Type B pancreatic cell (in vitro differentiated cells): ENCODE measurements at regions not wholly inside any gene's neighbourhood (a gene's known extent, or its start where the extent isn't known, plus 50 kb on each side); places are given as distances from the start of the nearest gene placed in this dataset.

ENCODE experiments used
- DNase-seq: peaks from one replicate; pipeline ENCODE4 v3.0.0; 2021; ENCODE audit warnings: mixed read lengths; ENCODE audit not compliant: unreplicated experiment; ENCODE audit errors: extremely low spot score
- H3K27ac Mint-ChIP-seq: 2 replicates; pipeline ENCODE4 v1.8.0; 2021; ENCODE audit warnings: mild to moderate bottlenecking, mixed read lengths
- H3K27me3 Mint-ChIP-seq: 2 replicates; pipeline ENCODE4 v1.8.0; 2021; ENCODE audit warnings: mixed read lengths
- H3K36me3 Mint-ChIP-seq: 2 replicates; pipeline ENCODE4 v1.8.0; 2021; ENCODE audit warnings: mixed read lengths
- H3K4me1 Mint-ChIP-seq: one replicate; pipeline ENCODE4 v1.8.0; 2021; ENCODE audit warnings: mixed read lengths; ENCODE audit not compliant: unreplicated experiment
- H3K4me3 Mint-ChIP-seq: 2 replicates; pipeline ENCODE4 v1.8.0; 2021; ENCODE audit warnings: mild to moderate bottlenecking, mixed read lengths
- H3K9me3 Mint-ChIP-seq: 2 replicates; pipeline ENCODE4 v1.8.0; 2021; ENCODE audit warnings: mixed read lengths
- TF ChIP-seq, protein P1 (sequence below): fragments of 200-600 bp; sonication (generic); conservative IDR thresholded peaks from 2 replicates; pipeline ENCODE4 v1.5.0; 2021; ENCODE audit warnings: antibody characterized with exemption, mild to moderate bottlenecking

DNA sequence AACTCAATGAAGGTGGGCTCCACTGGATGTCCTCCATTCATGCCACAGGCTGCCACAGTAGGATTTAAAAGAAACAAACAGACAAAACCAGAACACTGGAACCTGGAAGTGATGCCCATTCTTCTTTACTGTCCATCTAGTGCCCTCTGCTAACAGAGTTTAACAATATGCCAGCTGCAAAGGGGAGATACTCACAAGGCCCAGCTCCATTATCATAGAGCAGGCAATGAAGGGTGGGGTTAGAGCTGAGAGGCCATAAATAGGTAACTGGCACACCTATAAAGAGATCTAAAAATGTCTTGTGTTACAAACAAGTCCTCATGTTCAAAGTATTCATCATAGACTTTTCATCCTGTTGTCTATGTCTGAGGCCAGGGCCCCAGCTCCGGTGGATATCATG, 75.6 kb downstream of the SOD2 start:
- Mint-ChIP-seq H3K27ac (no peak overlapping the region), H3K27me3 (peaks cover 6% of the 10 kb centered on the region), H3K36me3 (no peaks in the 10 kb centered on the region), H3K4me1 (no peaks in the 10 kb centered on the region), H3K4me3 (no peak overlapping the region), H3K9me3 (peaks cover 4% of the 10 kb centered on the region)
- DNase-seq, result no peak
- TF ChIP-seq, protein P1, sequence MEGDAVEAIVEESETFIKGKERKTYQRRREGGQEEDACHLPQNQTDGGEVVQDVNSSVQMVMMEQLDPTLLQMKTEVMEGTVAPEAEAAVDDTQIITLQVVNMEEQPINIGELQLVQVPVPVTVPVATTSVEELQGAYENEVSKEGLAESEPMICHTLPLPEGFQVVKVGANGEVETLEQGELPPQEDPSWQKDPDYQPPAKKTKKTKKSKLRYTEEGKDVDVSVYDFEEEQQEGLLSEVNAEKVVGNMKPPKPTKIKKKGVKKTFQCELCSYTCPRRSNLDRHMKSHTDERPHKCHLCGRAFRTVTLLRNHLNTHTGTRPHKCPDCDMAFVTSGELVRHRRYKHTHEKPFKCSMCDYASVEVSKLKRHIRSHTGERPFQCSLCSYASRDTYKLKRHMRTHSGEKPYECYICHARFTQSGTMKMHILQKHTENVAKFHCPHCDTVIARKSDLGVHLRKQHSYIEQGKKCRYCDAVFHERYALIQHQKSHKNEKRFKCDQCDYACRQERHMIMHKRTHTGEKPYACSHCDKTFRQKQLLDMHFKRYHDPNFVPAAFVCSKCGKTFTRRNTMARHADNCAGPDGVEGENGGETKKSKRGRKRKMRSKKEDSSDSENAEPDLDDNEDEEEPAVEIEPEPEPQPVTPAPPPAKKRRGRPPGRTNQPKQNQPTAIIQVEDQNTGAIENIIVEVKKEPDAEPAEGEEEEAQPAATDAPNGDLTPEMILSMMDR, result no peak

DNA sequence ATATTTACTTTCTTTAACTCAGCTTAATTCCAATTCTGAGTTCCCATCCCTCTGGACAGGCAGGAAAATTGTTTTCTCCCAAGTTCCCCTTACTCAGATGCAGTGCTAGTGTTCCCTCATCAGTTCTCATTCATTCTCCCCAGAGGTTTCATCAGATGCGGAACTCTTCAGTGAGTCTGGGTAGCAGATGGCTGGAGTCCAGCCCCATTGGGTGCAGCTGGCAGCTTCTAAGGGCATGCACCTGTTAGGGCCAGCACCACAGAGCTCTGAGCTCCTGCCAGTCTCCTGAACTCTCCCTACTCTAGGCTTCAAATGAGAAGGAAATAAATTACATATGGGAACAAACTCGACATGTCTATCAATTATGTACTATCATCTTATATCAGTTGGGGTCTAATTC, 76.6 kb downstream of the SOD2 start:
- no peak for DNase-seq
- Mint-ChIP-seq H3K4me1 (no peaks in the 10 kb centered on the region), H3K4me3 (no peak overlapping the region), H3K27me3 (peaks cover 6% of the 10 kb centered on the region), H3K9me3 (peaks cover 4% of the 10 kb centered on the region), H3K36me3 (no peaks in the 10 kb centered on the region), H3K27ac (no peak overlapping the region)
- TF ChIP-seq, protein P1, result no peak

DNA sequence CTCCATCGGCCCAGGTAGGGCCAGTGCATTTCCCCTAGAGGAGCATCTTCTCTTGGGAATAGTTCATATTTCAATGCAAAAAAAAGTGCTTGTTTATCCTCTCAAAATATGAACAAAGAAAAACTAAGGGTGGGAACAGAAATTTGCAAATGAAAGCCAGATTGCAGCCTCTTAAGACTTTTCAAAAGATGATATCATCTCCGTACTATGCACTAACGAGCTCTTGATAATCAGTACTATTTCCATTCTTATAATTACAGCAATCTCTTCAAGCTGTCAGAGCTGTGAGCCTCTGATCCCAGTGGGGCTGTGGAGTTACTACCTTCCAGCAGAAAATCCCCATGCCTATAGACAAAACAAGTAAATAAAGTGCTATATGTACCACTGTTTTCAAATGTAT, 77.1 kb downstream of the SOD2 start:
- H3K9me3 Mint-ChIP-seq, result peaks cover 4% of the 10 kb centered on the region
- no peak for DNase-seq
- peaks cover 6% of the 10 kb centered on the region for H3K27me3 Mint-ChIP-seq
- no peak overlapping the region for H3K4me3 Mint-ChIP-seq
- no peaks in the 10 kb centered on the region for H3K36me3 Mint-ChIP-seq
- no peaks in the 10 kb centered on the region for H3K4me1 Mint-ChIP-seq
- no peak overlapping the region for H3K27ac Mint-ChIP-seq
- TF ChIP-seq, protein P1, result no peak

DNA sequence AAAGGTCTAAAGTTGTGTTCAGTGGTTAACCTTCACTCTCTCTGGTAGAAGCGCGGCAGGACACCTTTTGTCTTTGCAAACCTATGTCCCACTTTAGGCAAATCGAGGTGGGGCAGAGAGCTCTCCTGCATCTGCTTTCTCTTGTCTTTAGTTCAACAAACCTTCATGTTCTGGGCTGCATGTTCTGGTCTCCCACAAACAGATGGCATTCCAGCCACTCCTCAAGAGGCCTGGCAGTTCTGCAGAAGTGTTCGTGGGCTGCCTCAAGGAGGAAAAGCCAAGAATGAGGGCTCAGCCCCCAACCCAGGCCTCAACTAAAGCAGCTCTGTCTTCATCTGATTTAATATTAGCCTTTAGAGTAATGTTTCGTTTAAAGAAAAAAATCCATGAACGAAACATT, 82.2 kb downstream of the SOD2 start:
- no peak for DNase-seq
- H3K4me1 Mint-ChIP-seq, result no peaks in the 10 kb centered on the region
- H3K36me3 Mint-ChIP-seq, result no peaks in the 10 kb centered on the region
- H3K27ac Mint-ChIP-seq, result no peak overlapping the region
- peaks cover 4% of the 10 kb centered on the region for H3K9me3 Mint-ChIP-seq
- no peaks in the 10 kb centered on the region for H3K27me3 Mint-ChIP-seq
- TF ChIP-seq, protein P1, result no peak
- H3K4me3 Mint-ChIP-seq, result no peak overlapping the region

- Mint-ChIP-seq H3K36me3 (no peaks in the 10 kb centered on the region), H3K27ac (no peak overlapping the region), H3K4me3 (no peak overlapping the region), H3K27me3 (no peaks in the 10 kb centered on the region), H3K9me3 (no peaks in the 10 kb centered on the region), H3K4me1 (no peaks in the 10 kb centered on the region)
- DNase-seq, result no peak
- TF ChIP-seq, protein P1, result no peak
Measured at GRCh38 chr6:159609652-159610178, 83.3 kb downstream of the SOD2 start.
